ELR (cell line): ENCODE measurements at regions not wholly inside any gene's neighbourhood (a gene's known extent, or its start where the extent isn't known, plus 50 kb on each side); places are given as distances from the start of the nearest gene placed in this dataset.
"Not testable (repeated sequence)": the region's sequence is repeated elsewhere in the genome, so short reads cannot be mapped to it uniquely, and the experiment has no call there.

Experiments used
- DNase-seq: peaks from one replicate; pipeline ENCODE4 v3.0.0-alpha.2; 2015; ENCODE audit warnings: low read depth

- no peak for DNase-seq
Observed at GRCh38 chr16:72596373-72596772, 424.4 kb upstream of the PMFBP1 start.

- no peak for DNase-seq
Observed at GRCh38 chr16:72590151-72590937, 418.4 kb upstream of the PMFBP1 start.

GRCh38 chr16:72588551-72588950, 416.6 kb upstream of the PMFBP1 start:
- DNase-seq, result no peak

- DNase-seq, result not testable (repeated sequence)
Observed at GRCh38 chr16:72578061-72578460, 406.1 kb upstream of the PMFBP1 start.

- no peak for DNase-seq
Observed at GRCh38 chr16:72576189-72576588, 404.2 kb upstream of the PMFBP1 start.

- no peak for DNase-seq
Observed at GRCh38 chr16:72569677-72570076, 397.7 kb upstream of the PMFBP1 start.

- DNase-seq, result no peak
Observed at GRCh38 chr16:72568502-72568901, 396.5 kb upstream of the PMFBP1 start.

GRCh38 chr16:72566174-72566573, 394.2 kb upstream of the PMFBP1 start:
- DNase-seq, result no peak

- no peak for DNase-seq
Observed at GRCh38 chr16:72565106-72565505, 393.2 kb upstream of the PMFBP1 start.

GRCh38 chr16:72560617-72561016, 388.7 kb upstream of the PMFBP1 start:
- no peak for DNase-seq

GRCh38 chr16:72558501-72558900, 386.5 kb upstream of the PMFBP1 start:
- DNase-seq, result no peak

- peak; percentile 49 for DNase-seq
Observed at GRCh38 chr16:72554935-72555334, 383.0 kb upstream of the PMFBP1 start.

- no peak for DNase-seq
Observed at GRCh38 chr16:72552654-72553053, 380.7 kb upstream of the PMFBP1 start.

- no peak for DNase-seq
Observed at GRCh38 chr16:72551649-72552048, 379.7 kb upstream of the PMFBP1 start.

- no peak for DNase-seq
Observed at GRCh38 chr16:72549878-72550277, 377.9 kb upstream of the PMFBP1 start.

- no peak for DNase-seq
Observed at GRCh38 chr16:72542102-72542501, 370.1 kb upstream of the PMFBP1 start.

GRCh38 chr16:72537664-72538063, 365.7 kb upstream of the PMFBP1 start:
- DNase-seq, result peak; percentile 83

- peak; percentile 47 for DNase-seq
Observed at GRCh38 chr16:72536723-72537435, 364.9 kb upstream of the PMFBP1 start.

- DNase-seq, result no peak
Observed at GRCh38 chr16:72532906-72533410, 361.0 kb upstream of the PMFBP1 start.

GRCh38 chr16:72530434-72530833, 358.5 kb upstream of the PMFBP1 start:
- peak; percentile 93 for DNase-seq

GRCh38 chr16:72523087-72523486, 351.1 kb upstream of the PMFBP1 start:
- no peak for DNase-seq

- no peak for DNase-seq
Observed at GRCh38 chr16:72517154-72517553, 345.2 kb upstream of the PMFBP1 start.

GRCh38 chr16:72511171-72511570, 339.2 kb upstream of the PMFBP1 start:
- DNase-seq, result no peak
